HepG2 (cell line): ENCODE measurements at regions not wholly inside any gene's neighbourhood (a gene's known extent, or its start where the extent isn't known, plus 50 kb on each side); places are given as distances from the start of the nearest gene placed in this dataset.

Experiments
- BCLAF1 ChIP-seq: fragments of 450-650 bp; IDR thresholded peaks from 2 replicates; pipeline ENCODE4 v1.6.1; 2017; ENCODE audit warnings: mild to moderate bottlenecking
- CBX1 ChIP-seq: IDR thresholded peaks from one replicate; pipeline ENCODE4 v1.6.1; 2016; ENCODE audit warnings: antibody characterized with exemption, low read depth
- CTCF ChIP-seq: sonication (generic); formaldehyde crosslinking; IDR thresholded peaks from 2 replicates; pipeline ENCODE4 v1.5.0; 2020; ENCODE audit warnings: mild to moderate bottlenecking, missing genetic modification reagents, moderate library complexity
- FOSL1 ChIP-seq: sonication (generic); formaldehyde crosslinking; IDR thresholded peaks from 2 replicates; pipeline ENCODE4 v1.9.0; 2021; ENCODE audit warnings: missing genetic modification reagents, borderline replicate concordance
- FOXC1 ChIP-seq: sonication (generic); formaldehyde crosslinking; IDR thresholded peaks from 2 replicates; pipeline ENCODE4 v1.8.0; 2022; ENCODE audit warnings: mild to moderate bottlenecking, missing genetic modification reagents, borderline replicate concordance
- GATAD1 ChIP-seq: IDR thresholded peaks from 2 replicates; pipeline ENCODE4 v1.6.1; 2016; ENCODE audit warnings: missing genetic modification reagents, missing compliant biosample characterization
- NBN ChIP-seq: fragments of 450-650 bp; conservative IDR thresholded peaks from 2 replicates; pipeline ENCODE4 v1.6.1; 2017
- NFIB ChIP-seq: sonication (generic); formaldehyde crosslinking; IDR thresholded peaks from 2 replicates; pipeline ENCODE4 v1.9.0; 2021; ENCODE audit warnings: missing genetic modification reagents, mild to moderate bottlenecking, borderline replicate concordance
- PCBP2 ChIP-seq: fragments of 200-400 bp; formaldehyde crosslinking; optimal IDR thresholded peaks from 2 replicates; pipeline ENCODE3; 2018; ENCODE audit warnings: low read length, low read depth; ENCODE audit not compliant: poor library complexity, severe bottlenecking
- RERE ChIP-seq: IDR thresholded peaks from 2 replicates; pipeline ENCODE4 v1.6.1; 2016; ENCODE audit warnings: low read depth, missing genetic modification reagents, missing compliant biosample characterization
- SP2 ChIP-seq: sonication (generic); formaldehyde crosslinking; IDR thresholded peaks from 2 replicates; pipeline ENCODE4 v1.5.1; 2020; ENCODE audit warnings: mild to moderate bottlenecking, missing genetic modification reagents
- TAF1 ChIP-seq: sonication (generic); formaldehyde crosslinking; IDR thresholded peaks from 2 replicates; pipeline ENCODE4 v1.4.0; 2020; ENCODE audit warnings: missing genetic modification reagents
- ZNF781 ChIP-seq: sonication (generic); formaldehyde crosslinking; IDR thresholded peaks from 2 replicates; pipeline ENCODE4 v1.5.1; 2020; ENCODE audit warnings: borderline replicate concordance, mild to moderate bottlenecking, missing genetic modification reagents; ENCODE audit errors: not compliant biosample characterization

GRCh38 chr2:174668075-174668474 lies 70.5 kb upstream of the WIPF1 start:
- no peak for TF ChIP-seq ZNF781
- no peak for TF ChIP-seq SP2
- TF ChIP-seq NBN = no peak
- TF ChIP-seq CTCF (CRISPR knock-in tag) = no peak
- no peak for TF ChIP-seq BCLAF1
- no peak for TF ChIP-seq TAF1 (CRISPR knock-in tag)
- TF ChIP-seq FOSL1 = no peak
- no peak for TF ChIP-seq GATAD1 (CRISPR knock-in tag)
- TF ChIP-seq CBX1 = no peak
- TF ChIP-seq RERE (CRISPR knock-in tag) = no peak
- no peak for TF ChIP-seq FOXC1 (CRISPR knock-in tag)
- no peak for TF ChIP-seq PCBP2
- no peak for TF ChIP-seq NFIB (CRISPR knock-in tag)
